H1 (cell line): ENCODE measurements at regions not wholly inside any gene's neighbourhood (a gene's known extent, or its start where the extent isn't known, plus 50 kb on each side); places are given as distances from the start of the nearest gene placed in this dataset.

Source experiments
- EP300 ChIP-seq, 2 experiments: IDR thresholded peaks; 1 replicate in 1 of 2; 2 replicates in 1 of 2; pipeline ENCODE4 v1.6.1; 2011 to 2012; ENCODE audit warnings: low read depth in 2 of 2, low read length in 2 of 2, mild to moderate bottlenecking in 2 of 2, borderline replicate concordance in 1 of 2, inconsistent platforms in 1 of 2, moderate library complexity in 1 of 2
- SIX5 ChIP-seq: IDR thresholded peaks from 2 replicates; pipeline ENCODE4 v1.6.1; 2011; ENCODE audit warnings: mild to moderate bottlenecking, low read depth, low read length

GRCh38 chr9:18194316-18194715 lies 279.6 kb upstream of the ADAMTSL1 start (continued):
- TF ChIP-seq EP300 (IDR thresholded peaks at IDR 0.05; ENCODE audit: borderline replicate concordance in 1 of 2, low read depth in 2 of 2, low read length in 2 of 2) (no peak), SIX5 (no peak)
